GM12874 (cell line): ENCODE measurements at regions not wholly inside any gene's neighbourhood (a gene's known extent, or its start where the extent isn't known, plus 50 kb on each side); places are given as distances from the start of the nearest gene placed in this dataset.

Experiments
- TF ChIP-seq, protein P1 (sequence below): IDR thresholded peaks from 2 replicates; pipeline ENCODE4 v1.5.1; 2011; ENCODE audit warnings: low read depth, mild to moderate bottlenecking, control low read depth, low read length, moderate library complexity; ENCODE audit not compliant: insufficient read depth

DNA sequence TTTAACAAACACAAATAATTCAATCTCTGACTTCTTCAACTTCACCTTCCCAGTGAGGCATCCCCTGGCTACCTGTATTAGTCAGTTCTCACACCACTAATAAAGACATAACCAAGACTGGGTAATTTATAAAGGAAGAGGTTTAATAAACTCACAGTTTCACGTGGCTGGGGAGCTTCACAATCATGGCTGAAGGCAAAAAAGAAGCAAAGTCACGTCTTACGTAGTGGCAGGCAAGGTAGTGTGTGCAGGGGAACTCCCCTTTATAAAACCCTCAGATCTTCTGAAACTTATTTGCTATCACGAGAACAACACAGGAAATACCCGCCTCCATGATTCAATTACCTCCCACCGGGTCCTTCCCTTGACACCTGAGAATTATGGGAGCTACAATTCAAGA is 478.5 kb downstream of the ADGRL2 start:
- TF ChIP-seq, protein P1, sequence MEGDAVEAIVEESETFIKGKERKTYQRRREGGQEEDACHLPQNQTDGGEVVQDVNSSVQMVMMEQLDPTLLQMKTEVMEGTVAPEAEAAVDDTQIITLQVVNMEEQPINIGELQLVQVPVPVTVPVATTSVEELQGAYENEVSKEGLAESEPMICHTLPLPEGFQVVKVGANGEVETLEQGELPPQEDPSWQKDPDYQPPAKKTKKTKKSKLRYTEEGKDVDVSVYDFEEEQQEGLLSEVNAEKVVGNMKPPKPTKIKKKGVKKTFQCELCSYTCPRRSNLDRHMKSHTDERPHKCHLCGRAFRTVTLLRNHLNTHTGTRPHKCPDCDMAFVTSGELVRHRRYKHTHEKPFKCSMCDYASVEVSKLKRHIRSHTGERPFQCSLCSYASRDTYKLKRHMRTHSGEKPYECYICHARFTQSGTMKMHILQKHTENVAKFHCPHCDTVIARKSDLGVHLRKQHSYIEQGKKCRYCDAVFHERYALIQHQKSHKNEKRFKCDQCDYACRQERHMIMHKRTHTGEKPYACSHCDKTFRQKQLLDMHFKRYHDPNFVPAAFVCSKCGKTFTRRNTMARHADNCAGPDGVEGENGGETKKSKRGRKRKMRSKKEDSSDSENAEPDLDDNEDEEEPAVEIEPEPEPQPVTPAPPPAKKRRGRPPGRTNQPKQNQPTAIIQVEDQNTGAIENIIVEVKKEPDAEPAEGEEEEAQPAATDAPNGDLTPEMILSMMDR: no peak

DNA sequence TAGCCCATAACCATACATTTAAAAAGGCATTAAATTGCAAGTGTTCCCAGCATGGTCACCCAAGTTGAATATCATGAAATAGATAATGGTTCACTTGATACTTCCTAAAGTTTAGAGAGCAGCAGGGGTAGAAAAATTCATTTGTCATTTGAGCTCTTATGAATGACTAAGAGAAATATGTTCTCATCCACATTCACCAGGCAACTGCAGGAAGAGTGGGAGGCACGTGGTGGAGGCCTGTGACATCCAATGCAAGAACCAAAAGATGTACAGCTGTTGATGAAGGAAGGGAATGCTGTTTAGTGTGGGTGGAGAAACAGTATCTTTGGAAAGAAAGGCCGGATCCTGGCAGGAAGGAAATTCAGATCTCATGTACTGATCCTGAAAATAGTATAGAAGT is 473.1 kb downstream of the ADGRL2 start:
- TF ChIP-seq, protein P1: no peak

DNA sequence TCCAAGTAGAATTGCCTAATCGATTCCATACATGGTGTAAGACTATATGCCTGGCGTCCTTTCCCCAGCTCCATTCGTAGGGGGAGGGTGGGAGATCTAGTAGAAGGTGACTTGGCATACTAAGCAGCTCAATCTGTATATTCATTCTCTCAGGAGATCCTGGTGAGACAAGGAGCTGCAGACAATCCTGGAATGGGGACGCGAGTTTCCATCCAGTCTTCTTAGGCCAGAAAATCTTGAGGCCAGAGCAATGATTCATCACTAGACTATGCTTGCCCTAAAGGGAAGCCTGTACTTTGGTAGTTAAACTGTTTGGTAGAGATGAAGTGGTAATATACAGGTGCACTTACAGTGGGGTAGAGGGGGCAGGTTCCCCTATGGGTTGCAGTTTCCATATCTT is 468.7 kb downstream of the ADGRL2 start:
- TF ChIP-seq, protein P1: no peak

DNA sequence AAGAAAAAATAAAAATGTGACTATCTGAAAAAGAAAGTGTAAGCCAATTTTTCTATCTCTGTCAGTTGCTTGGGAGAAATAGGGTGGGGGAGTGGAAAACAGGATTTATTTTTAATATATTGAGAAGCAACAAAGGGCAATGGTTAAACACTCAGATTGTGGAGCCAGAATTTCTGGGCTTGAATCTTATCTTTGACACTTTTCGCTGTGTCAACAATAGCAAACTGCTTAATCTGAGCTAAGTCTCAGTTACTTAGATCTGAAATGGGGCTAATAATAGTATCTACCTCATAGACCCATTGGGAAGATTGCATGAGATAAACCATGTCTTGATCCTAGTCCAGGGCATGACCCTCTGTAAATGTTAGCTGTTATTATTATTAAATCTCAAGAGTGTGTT is 468.1 kb downstream of the ADGRL2 start:
- TF ChIP-seq, protein P1: no peak

DNA sequence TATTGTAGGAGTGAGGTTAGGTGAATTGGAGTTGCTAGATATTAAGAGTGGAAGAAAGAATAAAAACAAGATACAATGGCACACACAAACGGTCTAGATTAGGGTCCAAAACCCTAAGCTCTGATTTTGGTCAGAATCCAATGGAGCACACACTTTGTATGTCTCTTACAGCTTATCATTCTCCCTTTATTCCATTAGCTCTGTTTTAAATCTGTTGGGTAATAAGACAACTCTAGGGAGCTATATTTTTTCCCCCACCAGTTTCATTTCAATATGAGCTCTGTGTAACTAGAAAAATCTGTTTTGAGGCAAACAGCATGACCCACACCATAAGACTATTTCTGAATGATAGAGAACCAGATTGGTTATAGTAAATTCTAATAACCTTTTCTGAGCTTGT is 465.6 kb downstream of the ADGRL2 start:
- TF ChIP-seq, protein P1: no peak

DNA sequence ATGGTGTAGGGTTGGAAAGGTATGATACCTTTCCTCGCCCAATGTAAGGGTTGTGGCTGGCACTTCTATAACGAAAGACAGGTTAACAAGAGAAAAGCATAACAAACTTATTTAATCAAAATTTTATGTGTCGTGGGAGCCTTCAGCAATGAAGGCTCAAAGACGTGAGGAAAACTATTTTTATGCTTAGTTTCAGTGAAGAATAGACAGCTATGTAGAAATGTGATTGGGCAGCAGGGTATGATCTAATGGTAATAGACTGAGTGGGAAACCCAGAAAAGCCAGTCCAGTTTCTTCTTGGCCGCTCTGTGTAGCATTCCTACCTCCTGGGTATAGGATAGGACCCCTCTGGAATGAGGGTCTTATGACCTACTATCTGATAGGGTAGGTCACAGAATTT is 464.7 kb downstream of the ADGRL2 start:
- TF ChIP-seq, protein P1: no peak

DNA sequence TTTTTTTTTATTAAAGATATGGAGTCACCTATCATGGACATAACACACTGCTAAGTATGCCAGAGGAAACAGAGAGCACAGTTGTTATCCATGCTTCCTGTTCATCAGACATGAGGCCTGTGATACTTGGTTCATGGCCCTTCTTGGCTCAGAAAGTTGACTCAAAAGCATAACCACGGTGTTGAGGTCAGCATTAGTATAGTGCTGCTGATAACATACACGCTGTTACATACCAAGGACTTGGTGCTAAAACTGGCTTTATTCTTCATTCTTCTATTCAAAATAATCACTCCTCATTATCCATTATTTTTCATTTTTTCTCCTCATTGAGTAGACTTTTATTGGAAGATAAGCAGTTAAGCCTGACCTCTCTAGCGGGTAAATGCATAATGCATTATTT is 464.1 kb downstream of the ADGRL2 start:
- TF ChIP-seq, protein P1: no peak

DNA sequence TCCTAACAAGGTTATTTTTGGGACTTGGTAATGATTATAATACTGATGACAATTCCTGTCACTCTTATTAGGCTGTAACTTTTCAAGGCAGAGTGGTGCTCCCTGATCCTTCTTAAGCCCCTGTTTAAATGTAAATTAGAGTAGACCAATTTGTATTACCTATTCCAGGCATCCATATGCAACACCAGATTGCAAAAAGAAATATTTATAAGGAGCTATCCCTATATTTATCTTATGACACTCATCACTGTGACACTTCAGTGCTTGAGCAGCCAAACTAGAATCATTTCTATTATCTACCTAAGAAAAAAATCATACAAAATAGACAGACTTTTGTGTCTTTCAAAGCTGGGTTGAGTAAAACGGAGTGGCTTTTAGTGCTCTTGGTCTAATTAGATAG is 462.7 kb downstream of the ADGRL2 start:
- TF ChIP-seq, protein P1: no peak
